ENCODE measurements at regions not wholly inside any gene's neighbourhood (a gene's known extent, or its start where the extent isn't known, plus 50 kb on each side); places are given as distances from the start of the nearest gene placed in this dataset.

DNA sequence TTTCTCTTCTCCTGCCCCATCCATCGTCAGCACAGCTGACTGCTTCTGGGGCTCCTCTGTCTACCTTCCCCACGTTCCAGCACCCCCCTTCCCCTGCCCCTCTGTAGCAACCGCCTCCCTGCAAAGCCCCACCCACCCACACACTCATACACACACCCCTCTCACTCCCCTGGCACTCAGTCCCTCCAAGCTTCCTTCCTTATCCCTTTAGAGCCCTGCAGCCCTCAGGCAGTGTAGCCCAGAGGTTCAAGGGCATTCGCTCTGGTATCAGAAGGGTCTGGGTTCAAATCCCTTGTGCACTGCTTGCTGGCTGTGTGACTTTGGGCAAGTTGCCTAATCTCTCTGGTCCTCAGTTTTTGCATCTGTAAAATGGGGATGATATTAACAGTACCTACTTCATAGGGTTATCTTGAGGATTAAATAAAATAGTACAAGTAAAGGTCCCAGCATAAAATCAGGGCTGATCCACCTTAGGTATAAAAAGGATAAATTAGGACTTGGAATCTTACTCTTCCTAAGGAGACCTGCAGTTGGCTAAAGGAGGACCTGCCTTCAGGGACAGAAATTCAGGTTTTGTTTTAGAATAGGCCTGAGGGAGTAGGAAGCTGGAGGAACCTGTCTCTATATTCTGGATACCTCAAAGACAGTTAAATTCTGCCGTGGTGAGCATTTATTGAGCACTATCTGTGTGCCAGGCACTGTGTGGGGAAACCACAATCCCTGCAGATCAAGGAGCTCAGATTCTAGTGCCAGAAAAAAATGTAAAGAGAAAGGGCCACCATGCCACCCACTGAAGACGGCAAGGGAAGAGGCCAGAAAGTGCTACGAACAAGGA lies 94.1 kb downstream of the SNX5 start:
- H3K4me3 ChIP-seq, result no peak overlapping the region
- no peaks in the 10 kb centered on the region for H3K4me1 ChIP-seq (ENCODE audit: low read depth)
- TF ChIP-seq, protein P1, sequence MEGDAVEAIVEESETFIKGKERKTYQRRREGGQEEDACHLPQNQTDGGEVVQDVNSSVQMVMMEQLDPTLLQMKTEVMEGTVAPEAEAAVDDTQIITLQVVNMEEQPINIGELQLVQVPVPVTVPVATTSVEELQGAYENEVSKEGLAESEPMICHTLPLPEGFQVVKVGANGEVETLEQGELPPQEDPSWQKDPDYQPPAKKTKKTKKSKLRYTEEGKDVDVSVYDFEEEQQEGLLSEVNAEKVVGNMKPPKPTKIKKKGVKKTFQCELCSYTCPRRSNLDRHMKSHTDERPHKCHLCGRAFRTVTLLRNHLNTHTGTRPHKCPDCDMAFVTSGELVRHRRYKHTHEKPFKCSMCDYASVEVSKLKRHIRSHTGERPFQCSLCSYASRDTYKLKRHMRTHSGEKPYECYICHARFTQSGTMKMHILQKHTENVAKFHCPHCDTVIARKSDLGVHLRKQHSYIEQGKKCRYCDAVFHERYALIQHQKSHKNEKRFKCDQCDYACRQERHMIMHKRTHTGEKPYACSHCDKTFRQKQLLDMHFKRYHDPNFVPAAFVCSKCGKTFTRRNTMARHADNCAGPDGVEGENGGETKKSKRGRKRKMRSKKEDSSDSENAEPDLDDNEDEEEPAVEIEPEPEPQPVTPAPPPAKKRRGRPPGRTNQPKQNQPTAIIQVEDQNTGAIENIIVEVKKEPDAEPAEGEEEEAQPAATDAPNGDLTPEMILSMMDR (IDR thresholded peaks at IDR 0.05; ENCODE audit: low read depth, low read length), result no peak
- no peaks in the 10 kb centered on the region for H3K27me3 ChIP-seq
- H3K36me3 ChIP-seq, result no peaks in the 10 kb centered on the region
- no peak for DNase-seq (ENCODE audit: low read depth in 1 of 2, low spot score in 1 of 2)
- no peak overlapping the region for H3K27ac ChIP-seq
- no peaks in the 10 kb centered on the region for H3K9me3 ChIP-seq (ENCODE audit: low read depth)

DNA sequence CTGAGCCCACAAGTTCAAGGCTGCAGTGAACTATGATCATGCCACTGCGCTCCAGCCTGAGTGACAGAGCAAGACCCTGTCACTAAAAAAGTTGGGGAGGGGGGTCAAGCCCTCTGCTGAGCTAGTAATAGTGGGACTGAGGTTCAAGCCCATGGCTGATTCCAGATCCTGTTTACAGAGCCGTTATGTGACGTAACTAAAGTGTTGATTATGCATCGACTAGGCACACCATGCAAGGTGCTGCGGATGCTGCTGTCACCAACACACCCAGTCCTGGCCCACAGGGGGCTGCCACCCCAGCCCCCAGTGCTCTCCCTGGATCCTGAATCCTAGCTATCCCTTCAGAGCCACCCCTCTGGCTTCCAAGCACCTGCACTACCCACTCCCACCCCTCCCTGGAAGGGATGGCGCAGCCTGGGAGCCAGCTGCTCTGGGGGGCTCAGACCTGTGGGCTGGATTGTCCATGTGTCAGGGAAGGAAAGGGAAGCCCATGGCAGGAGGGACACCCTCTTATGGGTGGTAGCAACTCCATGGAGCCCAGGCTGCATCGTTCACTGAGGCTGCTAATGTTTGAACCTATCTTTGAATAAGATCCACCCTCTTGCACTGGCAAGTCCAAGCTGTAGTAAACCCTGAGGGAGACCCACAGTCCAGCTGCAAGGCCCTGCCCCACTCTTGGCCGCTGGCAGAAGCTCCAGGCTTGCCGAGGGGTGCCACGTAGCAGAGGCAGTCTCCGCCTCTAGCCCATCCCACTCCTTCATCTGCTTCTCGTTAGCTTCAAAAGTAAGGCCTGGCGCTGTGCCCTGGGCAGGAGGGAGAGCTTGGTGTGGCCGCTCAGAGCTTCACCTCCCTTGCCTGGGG lies 95.0 kb downstream of the SNX5 start:
- Histone ChIP-seq H3K27me3 (no peaks in the 10 kb centered on the region), H3K9me3 (ENCODE audit: low read depth) (no peaks in the 10 kb centered on the region), H3K4me1 (ENCODE audit: low read depth) (no peaks in the 10 kb centered on the region), H3K4me3 (no peak overlapping the region), H3K36me3 (no peaks in the 10 kb centered on the region), H3K27ac (no peak overlapping the region)
- TF ChIP-seq, protein P1 (IDR thresholded peaks at IDR 0.05; ENCODE audit: low read depth, low read length), result no peak
- DNase-seq (ENCODE audit: low read depth in 1 of 2, low spot score in 1 of 2), result peak; percentile 47 to 98

DNA sequence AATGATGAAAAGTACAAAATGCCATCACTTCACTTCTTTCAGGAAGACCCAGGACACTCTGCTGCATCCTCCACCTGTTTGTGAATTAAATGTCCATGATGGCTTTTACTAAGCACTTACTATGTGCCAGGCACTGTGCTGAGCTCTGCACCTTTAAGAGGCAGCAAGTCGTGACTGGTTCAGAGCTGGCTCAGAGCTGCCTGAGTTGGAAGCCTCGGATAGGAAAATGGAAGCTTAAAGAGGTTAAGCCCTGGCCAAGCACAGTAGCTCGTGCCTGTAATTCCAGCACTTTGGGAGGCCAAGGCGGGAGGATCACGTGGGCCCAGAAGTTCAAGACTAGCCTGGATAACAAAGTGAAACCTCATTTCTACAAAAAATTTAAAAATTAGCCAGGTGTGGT lies 95.6 kb downstream of the SNX5 start:
- Histone ChIP-seq H3K4me3 (no peak overlapping the region), H3K36me3 (no peaks in the 10 kb centered on the region), H3K27me3 (no peaks in the 10 kb centered on the region), H3K4me1 (ENCODE audit: low read depth) (no peaks in the 10 kb centered on the region), H3K27ac (no peak overlapping the region), H3K9me3 (ENCODE audit: low read depth) (no peaks in the 10 kb centered on the region)
- TF ChIP-seq, protein P1 (IDR thresholded peaks at IDR 0.05; ENCODE audit: low read depth, low read length), result no peak
- no peak for DNase-seq (ENCODE audit: low read depth in 1 of 2, low spot score in 1 of 2)

DNA sequence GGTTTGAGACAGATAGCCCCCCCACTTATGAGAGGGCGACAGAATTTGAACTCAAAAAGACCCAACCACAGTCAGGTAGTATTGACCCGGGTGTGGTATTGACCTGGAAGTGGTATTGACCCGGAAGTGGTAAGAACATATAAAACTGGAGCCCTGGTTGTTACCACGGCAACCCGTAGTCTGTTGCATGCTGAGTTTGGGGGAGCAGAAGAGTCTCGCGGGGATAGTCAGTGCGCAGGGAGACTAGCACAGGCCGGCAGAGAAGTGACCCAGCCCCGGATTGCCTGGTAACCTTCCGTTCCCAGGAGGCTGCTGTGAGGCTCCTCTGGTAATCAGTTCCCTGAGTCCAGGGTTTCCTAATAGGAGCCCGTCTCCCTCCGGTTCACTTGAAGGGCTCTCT lies 96.2 kb downstream of the SNX5 start:
- Histone ChIP-seq H3K27ac (no peak overlapping the region), H3K36me3 (no peaks in the 10 kb centered on the region), H3K4me1 (ENCODE audit: low read depth) (no peaks in the 10 kb centered on the region), H3K4me3 (no peak overlapping the region), H3K9me3 (ENCODE audit: low read depth) (no peaks in the 10 kb centered on the region), H3K27me3 (no peaks in the 10 kb centered on the region)
- DNase-seq (ENCODE audit: low read depth in 1 of 2, low spot score in 1 of 2), result no peak
- TF ChIP-seq, protein P1 (IDR thresholded peaks at IDR 0.05; ENCODE audit: low read depth, low read length), result no peak

DNA sequence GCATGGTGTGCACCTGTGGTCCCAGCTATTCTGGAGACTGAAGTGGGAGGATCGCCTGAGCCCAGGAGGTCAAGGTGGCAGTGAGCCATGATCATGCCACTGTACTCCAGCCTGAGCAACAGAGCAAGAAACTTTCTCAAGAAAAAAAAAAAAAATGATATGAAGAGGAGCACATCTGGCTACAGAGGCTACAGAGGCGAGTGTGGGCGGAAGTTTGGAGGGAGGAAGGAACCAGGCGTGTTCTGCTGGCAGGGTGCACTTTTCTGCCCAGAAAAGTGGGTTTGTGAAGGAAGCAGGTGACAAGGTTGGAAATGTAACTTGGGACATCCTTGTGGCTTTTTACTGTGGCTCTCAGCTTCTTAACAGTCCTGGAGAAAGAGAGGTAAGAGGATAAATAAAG lies 96.7 kb downstream of the SNX5 start:
- no peaks in the 10 kb centered on the region for H3K4me1 ChIP-seq (ENCODE audit: low read depth)
- H3K9me3 ChIP-seq (ENCODE audit: low read depth), result no peaks in the 10 kb centered on the region
- no peaks in the 10 kb centered on the region for H3K27me3 ChIP-seq
- no peak overlapping the region for H3K4me3 ChIP-seq
- TF ChIP-seq, protein P1 (IDR thresholded peaks at IDR 0.05; ENCODE audit: low read depth, low read length), result no peak
- no peak overlapping the region for H3K27ac ChIP-seq
- H3K36me3 ChIP-seq, result no peaks in the 10 kb centered on the region
- DNase-seq (ENCODE audit: low read depth in 1 of 2, low spot score in 1 of 2), result no peak

All from cardiac muscle cell (in vitro differentiated cells and primary cell).